ENCODE measurements at regions not wholly inside any gene's neighbourhood (a gene's known extent, or its start where the extent isn't known, plus 50 kb on each side); places are given as distances from the start of the nearest gene placed in this dataset.
"Not testable (repeated sequence)": the region's sequence is repeated elsewhere in the genome, so short reads cannot be mapped to it uniquely, and the experiment has no call there.

- in situ Hi-C loops (cut with HindIII; ENCODE audit: low sequenced_read_pairs), result no loop called here
Observed at GRCh38 chr12:33044447-33044846, 147.9 kb upstream of the PKP2 start.

GRCh38 chr12:33041562-33041961, 145.0 kb upstream of the PKP2 start:
- in situ Hi-C loops (cut with HindIII; ENCODE audit: low sequenced_read_pairs), result no loop called here

- in situ Hi-C loops (cut with HindIII; ENCODE audit: low sequenced_read_pairs), result not testable (repeated sequence)
Observed at GRCh38 chr12:33033999-33034398, 137.4 kb upstream of the PKP2 start.

DNA sequence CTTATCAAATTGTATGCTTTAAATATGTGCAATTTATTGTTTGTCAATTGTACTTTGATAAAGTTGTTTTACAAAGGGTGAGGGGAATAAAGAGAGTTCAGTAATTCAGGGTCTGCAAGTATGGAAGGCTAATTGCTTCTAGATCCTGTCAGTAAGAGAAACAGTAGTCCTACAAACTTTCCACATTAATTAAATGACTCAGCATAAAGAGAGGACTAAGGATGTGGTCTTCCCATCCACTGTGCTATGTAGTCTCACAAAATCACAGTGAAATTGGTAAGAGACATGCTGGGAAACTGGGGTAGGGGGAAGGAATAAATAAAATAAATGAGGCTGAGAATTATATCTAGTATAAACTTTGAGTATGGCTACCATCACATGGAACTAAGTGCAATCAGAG, 130.2 kb upstream of the PKP2 start:
- in situ Hi-C loops (cut with HindIII; ENCODE audit: low sequenced_read_pairs), result loop anchor here (5.0 kb wide), 1 partner anchor 66 kb away; no protein-coding TSS in a partner anchor

DNA sequence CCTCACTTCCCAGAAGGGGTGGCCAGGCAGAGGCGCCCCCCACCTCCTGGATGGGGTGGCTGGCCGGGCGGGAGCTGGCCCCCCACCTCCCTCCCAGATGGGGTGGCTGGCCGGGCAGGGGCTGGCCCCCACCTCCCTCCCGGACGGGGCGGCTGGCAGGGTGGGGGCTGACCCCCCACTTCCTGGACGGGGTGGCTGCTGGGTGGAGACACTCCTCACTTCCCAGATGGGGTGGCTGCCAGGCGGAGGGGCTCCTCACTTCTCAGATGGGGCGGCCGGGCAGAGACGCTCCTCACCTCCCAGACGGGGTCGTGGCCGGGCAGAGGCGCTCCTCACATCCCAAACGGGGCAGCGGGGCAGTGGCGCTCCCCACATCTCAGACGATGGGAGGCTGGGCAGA, 126.1 kb upstream of the PKP2 start:
- in situ Hi-C loops (cut with HindIII; ENCODE audit: low sequenced_read_pairs), result not testable (repeated sequence)

DNA sequence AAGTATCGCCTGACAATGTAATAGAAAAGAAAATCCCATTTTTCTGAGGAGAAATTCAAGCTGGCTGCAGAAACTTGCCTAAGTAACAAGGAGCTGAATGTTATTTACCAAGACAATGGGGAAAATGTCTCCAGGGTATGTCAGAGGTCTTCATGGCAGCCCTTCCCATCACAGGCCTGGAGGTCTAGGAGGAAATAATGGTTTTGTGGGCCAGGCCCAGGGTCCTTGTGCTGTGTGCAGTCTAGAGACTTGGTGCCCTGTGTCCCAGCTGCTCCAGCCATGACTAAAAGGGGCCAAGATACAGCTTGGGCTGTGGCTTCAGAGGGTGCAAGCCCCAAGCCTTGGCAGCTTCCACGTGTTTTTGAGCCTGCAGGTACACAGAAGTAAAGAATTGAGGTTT, 120.5 kb upstream of the PKP2 start:
- in situ Hi-C loops (cut with HindIII; ENCODE audit: low sequenced_read_pairs), result not testable (repeated sequence)

- in situ Hi-C loops (cut with HindIII; ENCODE audit: low sequenced_read_pairs), result no loop called here
Observed at GRCh38 chr12:33012226-33012625, 115.6 kb upstream of the PKP2 start.

GRCh38 chr12:33006106-33006505, 109.5 kb upstream of the PKP2 start:
- in situ Hi-C loops (cut with HindIII; ENCODE audit: low sequenced_read_pairs), result no loop called here

DNA sequence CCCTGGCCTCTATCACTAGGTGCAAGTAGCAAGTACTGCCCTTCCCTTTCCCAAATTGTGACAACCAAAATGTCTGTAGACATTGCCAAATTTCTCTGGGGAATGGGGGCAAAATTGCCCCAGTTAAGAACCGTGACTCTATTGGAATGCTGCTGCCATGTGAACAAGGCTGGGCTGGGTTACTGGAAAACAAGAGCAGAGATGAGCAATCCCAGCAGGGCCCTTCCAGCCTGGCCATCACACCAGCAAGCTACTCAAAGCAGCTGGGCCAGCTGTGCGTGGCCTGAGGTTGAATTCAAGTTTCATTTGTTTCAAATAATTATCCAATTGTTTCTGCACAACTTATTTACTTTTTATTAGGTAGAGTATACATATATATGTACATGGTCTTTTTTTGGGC, 103.4 kb upstream of the PKP2 start:
- in situ Hi-C loops (cut with HindIII; ENCODE audit: low sequenced_read_pairs), result no loop called here

- in situ Hi-C loops (cut with HindIII; ENCODE audit: low sequenced_read_pairs), result no loop called here
Observed at GRCh38 chr12:32997471-32997870, 100.9 kb upstream of the PKP2 start.

- in situ Hi-C loops (cut with HindIII; ENCODE audit: low sequenced_read_pairs), result no loop called here
Observed at GRCh38 chr12:32995623-32996022, 99.0 kb upstream of the PKP2 start.

GRCh38 chr12:32993404-32993803, 96.8 kb upstream of the PKP2 start:
- in situ Hi-C loops (cut with HindIII; ENCODE audit: low sequenced_read_pairs), result no loop called here

GRCh38 chr12:32989705-32990104, 93.1 kb upstream of the PKP2 start:
- in situ Hi-C loops (cut with HindIII; ENCODE audit: low sequenced_read_pairs), result no loop called here

GRCh38 chr12:32988982-32989381, 92.4 kb upstream of the PKP2 start:
- in situ Hi-C loops (cut with HindIII; ENCODE audit: low sequenced_read_pairs), result no loop called here

DNA sequence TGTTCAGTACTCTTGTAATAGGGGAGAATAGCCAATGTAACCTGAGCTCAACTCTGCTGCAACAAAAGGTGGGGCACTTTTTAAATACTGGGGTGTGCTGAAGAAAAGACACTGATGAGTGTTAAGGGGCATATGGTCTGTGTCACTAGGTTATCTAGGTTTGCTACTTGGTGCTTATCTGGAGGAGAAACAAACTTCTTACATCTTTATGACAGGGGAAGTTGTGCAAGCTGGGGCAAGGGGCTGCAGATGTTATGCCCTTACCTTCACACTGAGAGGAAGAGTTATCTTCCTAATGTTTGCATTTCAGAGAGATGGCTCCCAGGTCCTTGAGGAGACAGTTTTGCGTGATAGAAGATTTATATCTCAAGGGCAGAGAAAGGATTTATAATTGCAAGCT, 90.9 kb upstream of the PKP2 start:
- in situ Hi-C loops (cut with HindIII; ENCODE audit: low sequenced_read_pairs), result no loop called here

- in situ Hi-C loops (cut with HindIII; ENCODE audit: low sequenced_read_pairs), result no loop called here
Observed at GRCh38 chr12:32983968-32984367, 87.4 kb upstream of the PKP2 start.

- in situ Hi-C loops (cut with HindIII; ENCODE audit: low sequenced_read_pairs), result no loop called here
Observed at GRCh38 chr12:32983332-32983731, 86.8 kb upstream of the PKP2 start.

DNA sequence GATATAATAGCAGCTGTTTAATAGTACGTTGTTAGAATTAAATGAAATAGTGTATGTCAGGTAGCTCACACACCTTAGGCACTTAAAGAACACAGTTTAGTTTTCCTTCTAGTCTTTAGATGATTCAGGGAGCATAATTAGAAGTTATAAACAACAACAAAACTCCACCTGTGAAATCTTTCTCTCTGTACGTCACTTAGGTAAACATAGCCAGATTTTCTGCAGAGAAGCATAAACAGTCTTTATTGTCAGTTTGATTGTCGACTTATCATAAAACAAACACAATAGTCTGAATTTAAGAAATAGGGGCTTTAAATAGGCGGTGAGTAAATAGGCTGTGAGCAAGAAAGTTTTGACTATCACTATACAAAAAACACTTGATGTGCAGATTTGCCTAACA, 84.6 kb upstream of the PKP2 start:
- in situ Hi-C loops (cut with HindIII; ENCODE audit: low sequenced_read_pairs), result no loop called here

DNA sequence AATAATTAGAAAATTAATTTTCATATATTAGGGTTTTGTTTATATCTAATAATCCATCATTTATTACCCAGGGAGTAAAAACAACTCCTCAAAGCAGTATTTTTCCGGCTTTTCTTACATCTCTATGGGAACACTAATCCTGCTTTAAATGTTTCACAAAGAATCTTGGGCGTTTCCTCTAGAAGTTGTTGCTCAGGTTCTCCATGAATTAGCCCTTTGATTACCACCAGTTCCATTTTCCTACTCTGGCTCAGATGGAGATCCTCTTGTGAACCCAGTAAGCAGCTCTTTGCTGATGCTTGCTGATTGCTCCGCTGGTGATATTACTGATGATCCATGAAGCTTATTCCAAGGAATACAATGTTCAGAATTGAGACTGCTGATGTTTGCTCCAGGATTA, 78.5 kb upstream of the PKP2 start:
- in situ Hi-C loops (cut with HindIII; ENCODE audit: low sequenced_read_pairs), result no loop called here

DNA sequence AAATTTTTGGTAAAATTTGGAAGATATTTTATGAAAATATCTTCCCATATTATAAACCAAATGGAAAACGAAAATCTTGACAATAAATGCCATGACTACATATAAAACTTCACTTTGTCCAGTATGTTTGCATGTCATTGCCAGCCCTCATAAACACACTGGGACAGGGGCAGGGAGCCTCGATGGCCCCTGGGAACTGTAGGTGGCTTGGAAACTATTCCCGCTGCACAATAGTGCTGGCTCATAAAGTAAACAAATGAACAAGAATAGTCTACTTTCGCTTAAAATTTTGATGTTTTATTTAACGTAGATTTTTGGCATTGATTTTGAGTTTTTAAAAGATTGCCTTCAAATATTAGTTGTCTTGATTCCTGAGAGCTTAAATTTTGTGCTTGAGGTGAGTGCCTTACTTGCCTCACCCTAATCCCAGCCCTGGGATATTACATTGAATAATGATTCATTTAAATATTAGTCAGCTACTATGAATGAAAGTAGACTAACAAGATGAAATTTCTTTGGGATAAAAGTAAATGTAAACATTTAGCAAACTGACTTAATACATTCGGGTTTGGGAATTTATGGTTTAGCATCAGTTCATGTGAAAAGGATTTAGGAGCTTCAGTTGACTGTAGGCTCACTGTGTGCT, 74.0 kb upstream of the PKP2 start:
- in situ Hi-C loops (cut with HindIII; ENCODE audit: low sequenced_read_pairs), result no loop called here

DNA sequence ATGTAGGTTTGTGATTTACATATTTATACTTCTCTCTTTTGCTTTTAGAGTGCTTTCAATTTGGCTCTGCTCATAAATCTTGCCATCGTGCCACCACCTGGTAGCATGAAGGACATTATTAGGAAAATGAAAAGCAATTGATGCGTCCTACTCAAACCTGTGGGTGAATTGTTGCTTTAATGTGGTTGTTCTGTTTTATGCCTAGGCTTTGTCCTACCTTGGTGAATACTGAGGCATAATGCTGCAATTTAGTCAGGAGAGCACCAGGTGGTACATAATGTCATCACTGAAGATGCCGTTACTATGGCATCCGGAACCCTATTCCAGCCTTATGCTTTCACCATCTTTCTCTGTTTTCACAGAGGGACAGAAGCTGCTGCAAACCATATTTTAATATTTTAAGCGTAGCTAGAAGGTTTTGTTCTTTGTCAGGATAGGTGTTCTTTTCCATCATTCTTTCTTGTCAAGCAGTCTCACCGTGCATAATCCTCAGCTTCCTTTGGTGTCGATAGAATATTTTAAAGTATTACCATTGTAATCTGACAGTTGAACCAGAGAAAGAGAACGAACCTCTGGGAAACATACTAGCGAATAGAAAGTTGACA, 68.5 kb upstream of the PKP2 start:
- in situ Hi-C loops (cut with HindIII; ENCODE audit: low sequenced_read_pairs), result no loop called here

DNA sequence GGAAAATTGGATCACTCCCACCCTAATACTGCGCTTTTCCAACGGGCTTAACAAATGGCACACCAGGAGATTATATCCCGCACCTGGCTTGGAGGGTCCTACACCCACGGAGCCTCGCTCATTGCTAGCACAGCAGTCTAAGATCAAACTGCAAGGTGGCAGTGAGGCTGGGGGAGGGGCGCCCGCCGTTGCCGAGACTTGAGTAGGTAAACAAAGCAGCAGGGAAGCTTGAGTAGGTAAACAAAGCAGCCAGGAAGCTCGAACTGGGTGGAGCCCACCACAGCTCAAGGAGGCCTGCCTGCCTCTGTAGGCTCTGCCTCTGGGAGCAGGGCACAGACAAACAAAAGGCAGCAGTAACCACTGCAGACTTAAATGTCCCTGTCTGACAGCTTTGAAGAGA, 59.8 kb upstream of the PKP2 start:
- in situ Hi-C loops (cut with HindIII; ENCODE audit: low sequenced_read_pairs), result not testable (repeated sequence)

DNA sequence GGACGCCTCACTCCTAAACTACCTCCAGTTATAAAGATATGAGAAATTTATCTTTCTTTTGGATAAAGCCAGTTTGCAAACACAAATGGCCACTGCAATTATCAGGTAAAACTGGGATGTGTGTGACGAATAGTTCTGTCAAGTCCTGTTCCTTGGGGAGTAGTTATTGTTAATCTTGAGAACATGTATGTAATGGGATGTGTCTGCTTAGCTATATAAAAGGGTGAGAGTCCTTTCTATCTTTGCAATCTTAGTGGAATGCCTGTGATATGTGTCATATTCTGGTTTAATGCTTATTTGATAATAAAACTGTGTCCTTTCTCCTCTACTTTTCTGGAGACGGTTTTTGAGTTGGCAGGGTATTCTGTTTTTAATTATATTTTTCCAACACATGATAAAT, 56.1 kb upstream of the PKP2 start:
- in situ Hi-C loops (cut with HindIII; ENCODE audit: low sequenced_read_pairs), result no loop called here

All from endothelial cell of hepatic sinusoid (primary cell).